Suprapubic skin (tissue), 4 donors: ENCODE measurements at regions not wholly inside any gene's neighbourhood (a gene's known extent, or its start where the extent isn't known, plus 50 kb on each side); places are given as distances from the start of the nearest gene placed in this dataset.

Experiments
- DNase-seq, 2 donors: peaks; one replicate each; pipeline ENCODE4 v3.0.0-alpha.2; 2019; ENCODE audit warnings: low spot score in 2 of 2
- H3K27ac ChIP-seq: fragments of 200-600 bp; sonication (generic); one replicate; pipeline ENCODE4 v1.5.1; 2019
- H3K27me3 ChIP-seq: fragments of 200-600 bp; sonication (generic); one replicate; pipeline ENCODE4 v1.5.1; 2019
- H3K36me3 ChIP-seq: fragments of 200-600 bp; sonication (generic); one replicate; pipeline ENCODE4 v1.5.1; 2019
- H3K4me1 ChIP-seq: fragments of 200-600 bp; sonication (generic); one replicate; pipeline ENCODE4 v1.5.1; 2019
- H3K4me3 ChIP-seq: fragments of 200-600 bp; sonication (generic); one replicate; pipeline ENCODE4 v1.5.1; 2019; ENCODE audit warnings: mild to moderate bottlenecking
- H3K9me3 ChIP-seq: fragments of 200-600 bp; sonication (generic); one replicate; pipeline ENCODE4 v1.5.1; 2019
- EP300 ChIP-seq: sonication (generic); formaldehyde crosslinking; IDR thresholded peaks from one replicate; pipeline ENCODE4 v1.6.1; 2017; ENCODE audit warnings: antibody characterized with exemption
- POLR2A ChIP-seq, 2 donors: fragments of 450-650 bp; IDR thresholded peaks; one replicate each; pipeline ENCODE4 v1.6.1; 2017; ENCODE audit warnings: antibody characterized with exemption in 2 of 2, mild to moderate bottlenecking in 2 of 2, moderate library complexity in 2 of 2
- POLR2AphosphoS5 ChIP-seq, 3 donors: sonication (generic); formaldehyde crosslinking; IDR thresholded peaks; one replicate each; pipeline ENCODE4 v1.6.1; 2017; ENCODE audit warnings: antibody characterized with exemption in 3 of 3
- WGBS: methylation state at CpG from one replicate; pipeline ENCODE4 v1.1.5; 2018; 5-methylcytosine and 5-hydroxymethylcytosine counted together
- TF ChIP-seq, protein P1 (sequence below), 2 donors: fragments of 200-600 bp in 1 of 2; fragments of 450-650 bp in 1 of 2; sonication (generic) in 1 of 2; IDR thresholded peaks; one replicate each; pipeline ENCODE4 v1.5.1; 2016 to 2019; ENCODE audit warnings: antibody characterized with exemption in 2 of 2, mild to moderate bottlenecking in 1 of 2, moderate library complexity in 1 of 2

DNA sequence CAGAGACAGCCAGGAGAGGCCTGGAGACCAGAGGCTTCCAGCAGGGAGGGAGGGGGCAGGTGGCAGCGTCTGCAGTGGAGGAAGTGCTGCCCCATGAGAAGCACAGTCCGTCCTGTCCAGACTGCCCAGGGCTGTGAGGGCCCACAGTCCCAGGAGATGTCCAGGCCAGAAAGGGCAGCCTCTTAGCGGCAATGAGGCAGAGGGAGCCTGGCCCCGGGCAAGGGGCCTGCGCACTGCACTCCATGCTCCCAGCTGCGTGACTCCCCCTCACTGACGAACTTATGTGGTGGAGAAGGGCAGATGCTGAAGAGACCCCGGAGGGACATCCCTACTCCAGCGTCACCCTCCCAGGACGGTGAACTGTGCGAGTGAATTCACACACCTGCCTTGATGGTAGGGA, 115.3 kb downstream of the SOX1 start:
- Histone ChIP-seq H3K9me3 (no peaks in the 10 kb centered on the region), H3K27me3 (peaks cover 12% of the 10 kb centered on the region), H3K36me3 (no peaks in the 10 kb centered on the region), H3K4me3 (no peak overlapping the region), H3K4me1 (no peaks in the 10 kb centered on the region), H3K27ac (no peak overlapping the region)
- 75% methylated on average over 2 of the region's 11 CpGs for WGBS
- TF ChIP-seq EP300, result no peak
- no peak for TF ChIP-seq POLR2AphosphoS5 (IDR thresholded peaks at IDR 0.05)
- TF ChIP-seq POLR2A (IDR thresholded peaks at IDR 0.05), result no peak
- TF ChIP-seq, protein P1, sequence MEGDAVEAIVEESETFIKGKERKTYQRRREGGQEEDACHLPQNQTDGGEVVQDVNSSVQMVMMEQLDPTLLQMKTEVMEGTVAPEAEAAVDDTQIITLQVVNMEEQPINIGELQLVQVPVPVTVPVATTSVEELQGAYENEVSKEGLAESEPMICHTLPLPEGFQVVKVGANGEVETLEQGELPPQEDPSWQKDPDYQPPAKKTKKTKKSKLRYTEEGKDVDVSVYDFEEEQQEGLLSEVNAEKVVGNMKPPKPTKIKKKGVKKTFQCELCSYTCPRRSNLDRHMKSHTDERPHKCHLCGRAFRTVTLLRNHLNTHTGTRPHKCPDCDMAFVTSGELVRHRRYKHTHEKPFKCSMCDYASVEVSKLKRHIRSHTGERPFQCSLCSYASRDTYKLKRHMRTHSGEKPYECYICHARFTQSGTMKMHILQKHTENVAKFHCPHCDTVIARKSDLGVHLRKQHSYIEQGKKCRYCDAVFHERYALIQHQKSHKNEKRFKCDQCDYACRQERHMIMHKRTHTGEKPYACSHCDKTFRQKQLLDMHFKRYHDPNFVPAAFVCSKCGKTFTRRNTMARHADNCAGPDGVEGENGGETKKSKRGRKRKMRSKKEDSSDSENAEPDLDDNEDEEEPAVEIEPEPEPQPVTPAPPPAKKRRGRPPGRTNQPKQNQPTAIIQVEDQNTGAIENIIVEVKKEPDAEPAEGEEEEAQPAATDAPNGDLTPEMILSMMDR (IDR thresholded peaks at IDR 0.05), result no peak
- DNase-seq, result peak in 1 of 2 donors; percentile 44

DNA sequence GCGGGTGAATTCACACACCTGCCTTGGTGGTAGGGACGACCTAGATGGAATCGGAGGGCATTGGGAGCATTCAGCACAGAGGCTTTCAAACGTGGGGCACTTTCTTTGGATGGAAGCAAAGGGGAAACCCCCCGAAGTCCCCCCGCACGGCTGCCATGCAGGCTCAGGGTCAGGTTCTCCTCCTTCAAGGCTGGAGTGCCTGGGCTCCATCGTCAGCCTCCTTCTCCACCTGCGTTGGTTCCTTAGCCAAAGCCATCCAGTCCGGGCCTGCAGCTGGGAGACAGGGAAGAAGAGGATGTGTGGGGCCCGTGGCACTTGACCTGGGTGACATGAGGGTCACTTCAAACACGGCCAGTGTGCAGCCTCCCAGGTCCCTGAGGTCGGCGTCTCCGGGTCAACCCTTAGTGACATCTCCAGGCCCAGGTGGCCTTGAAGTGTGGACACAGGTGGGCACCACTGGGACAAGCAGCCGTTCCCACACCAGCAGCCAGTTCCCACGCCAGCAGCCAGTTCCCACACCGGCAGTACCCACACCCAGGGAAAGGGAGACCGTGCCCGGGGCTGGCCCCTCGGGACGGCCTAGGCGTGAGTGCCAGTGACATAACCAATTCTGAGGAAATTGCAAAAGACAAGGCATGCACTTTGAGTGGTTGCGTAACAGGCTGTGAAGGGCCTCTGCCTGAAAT, 116.0 kb downstream of the SOX1 start:
- DNase-seq, result peak in 1 of 2 donors; percentile 75
- 36% methylated on average over 13 of the region's 24 CpGs for WGBS

DNA sequence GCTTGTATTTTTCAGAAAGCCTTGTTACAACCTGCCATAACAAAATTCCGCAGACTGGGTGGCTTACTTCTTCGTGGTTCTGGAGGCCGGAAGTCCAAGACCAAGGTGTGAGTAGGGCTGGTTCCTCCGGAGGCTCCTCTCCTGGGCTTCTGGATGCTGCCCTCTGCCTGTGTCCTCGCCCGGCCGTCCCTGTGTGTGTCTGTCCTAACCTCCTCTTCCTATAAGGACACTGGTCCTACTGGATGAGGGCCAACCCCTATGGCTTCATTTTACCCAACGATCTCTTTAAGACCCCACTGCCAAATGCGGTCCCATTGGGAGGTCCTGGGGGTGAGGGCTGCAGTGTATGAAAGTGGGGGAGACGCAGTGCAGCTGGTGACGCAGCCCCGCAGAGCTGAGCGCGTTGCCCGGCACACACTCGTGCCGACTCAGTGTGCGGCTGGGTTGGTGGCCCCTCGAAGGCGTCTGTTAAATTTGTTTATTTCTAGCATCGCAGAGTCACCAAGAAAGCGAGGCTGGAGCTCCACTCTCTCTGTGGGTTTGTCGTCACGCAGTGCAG, 116.7 kb downstream of the SOX1 start:
- no peaks in the 10 kb centered on the region for H3K4me1 ChIP-seq
- no peak for TF ChIP-seq POLR2AphosphoS5 (IDR thresholded peaks at IDR 0.05)
- TF ChIP-seq, protein P1 (IDR thresholded peaks at IDR 0.05), result no peak
- no peak for TF ChIP-seq EP300
- TF ChIP-seq POLR2A (IDR thresholded peaks at IDR 0.05), result no peak
- 77% methylated on average over 24 of the region's 24 CpGs for WGBS
- no peaks in the 10 kb centered on the region for H3K36me3 ChIP-seq
- H3K27me3 ChIP-seq, result peaks cover 12% of the 10 kb centered on the region
- no peaks in the 10 kb centered on the region for H3K9me3 ChIP-seq
- H3K4me3 ChIP-seq, result no peak overlapping the region
- peak in 1 of 2 donors; percentile 53 for DNase-seq
- H3K27ac ChIP-seq, result no peak overlapping the region

More for the DNA sequence above, 116.0 kb downstream of the SOX1 start:
- Histone ChIP-seq H3K27ac (no peak overlapping the region), H3K36me3 (no peaks in the 10 kb centered on the region), H3K9me3 (no peaks in the 10 kb centered on the region), H3K4me1 (no peaks in the 10 kb centered on the region), H3K27me3 (peaks cover 12% of the 10 kb centered on the region), H3K4me3 (no peak overlapping the region)
- TF ChIP-seq, protein P1 (IDR thresholded peaks at IDR 0.05), result no peak
- no peak for TF ChIP-seq POLR2A (IDR thresholded peaks at IDR 0.05)
- TF ChIP-seq POLR2AphosphoS5 (IDR thresholded peaks at IDR 0.05), result no peak
- TF ChIP-seq EP300, result no peak

DNA sequence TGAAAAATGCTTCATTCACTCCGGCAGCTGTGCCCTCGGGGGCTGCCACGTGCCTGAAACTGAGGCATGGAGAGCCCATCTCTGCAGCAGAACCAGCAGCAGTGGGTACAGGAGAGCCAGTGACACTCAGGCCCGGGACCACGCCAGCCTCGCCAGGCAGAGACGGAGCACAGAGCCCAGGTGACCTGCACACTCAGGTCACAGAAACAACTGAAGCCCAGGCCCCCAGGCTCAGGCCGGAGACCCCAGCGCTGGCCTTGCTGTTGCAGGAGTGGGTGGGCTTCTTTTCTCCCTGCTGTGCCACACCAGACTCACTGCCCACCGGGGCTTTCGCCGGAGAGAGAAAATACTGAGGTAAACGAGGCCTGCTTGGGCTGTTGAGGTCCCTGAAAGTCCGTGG, 117.3 kb downstream of the SOX1 start:
- H3K27ac ChIP-seq, result no peak overlapping the region
- H3K27me3 ChIP-seq, result peaks cover 9% of the 10 kb centered on the region
- H3K4me1 ChIP-seq, result no peaks in the 10 kb centered on the region
- no peaks in the 10 kb centered on the region for H3K36me3 ChIP-seq
- WGBS, result 87% methylated on average over 14 of the region's 14 CpGs
- no peaks in the 10 kb centered on the region for H3K9me3 ChIP-seq
- no peak overlapping the region for H3K4me3 ChIP-seq
- DNase-seq, result peak in 1 of 2 donors; percentile 63
- TF ChIP-seq POLR2A (IDR thresholded peaks at IDR 0.05), result no peak
- TF ChIP-seq, protein P1 (IDR thresholded peaks at IDR 0.05), result no peak
- no peak for TF ChIP-seq EP300
- TF ChIP-seq POLR2AphosphoS5 (IDR thresholded peaks at IDR 0.05), result no peak

DNA sequence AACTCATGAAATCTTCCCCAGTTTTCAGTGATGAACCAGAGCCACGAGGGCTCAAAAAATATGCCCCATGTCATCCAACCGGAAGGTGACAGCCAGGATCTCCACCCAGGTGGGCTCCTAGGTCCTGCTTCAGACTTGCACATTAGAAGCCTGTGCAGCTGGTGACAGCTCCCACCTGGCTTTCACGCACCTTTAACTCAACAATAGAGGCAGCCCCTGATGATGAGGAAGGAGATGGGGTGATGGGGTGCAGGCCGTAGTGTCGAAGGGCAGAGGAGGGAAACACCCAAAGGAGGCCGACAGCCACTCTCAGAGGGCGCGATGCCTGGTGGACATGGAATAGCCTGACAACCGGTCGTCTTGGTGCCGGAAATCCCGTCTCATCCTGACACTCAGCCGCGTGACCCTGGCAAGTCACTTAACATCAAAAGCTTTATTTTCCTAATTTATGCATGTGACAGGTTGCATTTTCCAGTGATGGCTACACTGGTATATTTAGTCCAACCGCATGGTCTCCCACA, 118.0 kb downstream of the SOX1 start:
- peaks cover 9% of the 10 kb centered on the region for H3K27me3 ChIP-seq
- H3K4me3 ChIP-seq, result no peak overlapping the region
- DNase-seq, result peak in 1 of 2 donors; percentile 66
- no peak overlapping the region for H3K27ac ChIP-seq
- H3K36me3 ChIP-seq, result no peaks in the 10 kb centered on the region
- WGBS, result 87% methylated on average over 15 of the region's 15 CpGs
- no peaks in the 10 kb centered on the region for H3K9me3 ChIP-seq
- H3K4me1 ChIP-seq, result no peaks in the 10 kb centered on the region
- no peak for TF ChIP-seq POLR2AphosphoS5 (IDR thresholded peaks at IDR 0.05)
- no peak for TF ChIP-seq EP300
- TF ChIP-seq, protein P1 (IDR thresholded peaks at IDR 0.05), result no peak
- no peak for TF ChIP-seq POLR2A (IDR thresholded peaks at IDR 0.05)
